ENCODE measurements at regions not wholly inside any gene's neighbourhood (a gene's known extent, or its start where the extent isn't known, plus 50 kb on each side); places are given as distances from the start of the nearest gene placed in this dataset.

- no peak for DNase-seq
Measured at GRCh38 chr1:83571536-83571935, 427.4 kb downstream of the TTLL7 start.

GRCh38 chr1:83561346-83561745 lies 437.6 kb downstream of the TTLL7 start:
- no peak for DNase-seq

GRCh38 chr1:83559129-83559840 lies 439.6 kb downstream of the TTLL7 start:
- DNase-seq: no peak

- no peak for DNase-seq
Measured at GRCh38 chr1:83555871-83556270, 443.1 kb downstream of the TTLL7 start.

- no peak for DNase-seq
Measured at GRCh38 chr1:83554174-83554573, 444.8 kb downstream of the TTLL7 start.

GRCh38 chr1:83552820-83553219 lies 446.1 kb downstream of the TTLL7 start:
- no peak for DNase-seq

- no peak for DNase-seq
Measured at GRCh38 chr1:83548311-83548710, 450.6 kb downstream of the TTLL7 start.

- DNase-seq: no peak
Measured at GRCh38 chr1:83547901-83548300, 451.0 kb downstream of the TTLL7 start.

- no peak for DNase-seq
Measured at GRCh38 chr1:83546874-83547273, 452.1 kb downstream of the TTLL7 start.

- DNase-seq: no peak
Measured at GRCh38 chr1:83545066-83545862, 453.7 kb downstream of the TTLL7 start.

GRCh38 chr1:83543222-83543973 lies 455.5 kb downstream of the TTLL7 start:
- DNase-seq: no peak

- no peak for DNase-seq
Measured at GRCh38 chr1:83531521-83532309, 467.2 kb downstream of the TTLL7 start.

GRCh38 chr1:83530506-83530905 lies 468.4 kb downstream of the TTLL7 start:
- DNase-seq: no peak

GRCh38 chr1:83527987-83528386 lies 470.9 kb downstream of the TTLL7 start:
- DNase-seq: no peak

- no peak for DNase-seq
Measured at GRCh38 chr1:83520797-83521196, 478.1 kb downstream of the TTLL7 start.

GRCh38 chr1:83516369-83516768 lies 482.6 kb downstream of the TTLL7 start:
- DNase-seq: no peak

GRCh38 chr1:83515578-83516154 lies 483.3 kb downstream of the TTLL7 start:
- no peak for DNase-seq

- DNase-seq: no peak
Measured at GRCh38 chr1:83512373-83513193, 486.3 kb downstream of the TTLL7 start.

GRCh38 chr1:83511146-83511726 lies 487.7 kb downstream of the TTLL7 start:
- DNase-seq: no peak

- no peak for DNase-seq
Measured at GRCh38 chr1:83509301-83509781, 489.6 kb downstream of the TTLL7 start.
